Peyer's patch (tissue), 4 donors: ENCODE measurements at regions not wholly inside any gene's neighbourhood (a gene's known extent, or its start where the extent isn't known, plus 50 kb on each side); places are given as distances from the start of the nearest gene placed in this dataset.

Experiments used
- DNase-seq, 3 donors: peaks; one replicate each; pipeline ENCODE4 v3.0.0-alpha.2; 2017 to 2019
- H3K27ac ChIP-seq, 4 donors: fragments of 200-600 bp; sonication (generic); one replicate each; pipeline ENCODE4 v1.5.1; 2016 to 2019
- H3K27me3 ChIP-seq, 2 donors: fragments of 200-600 bp; sonication (generic); one replicate each; pipeline ENCODE4 v1.5.1; 2019
- H3K36me3 ChIP-seq, 3 donors: fragments of 200-600 bp; sonication (generic); one replicate each; pipeline ENCODE4 v1.5.1; 2016 to 2019
- H3K4me1 ChIP-seq, 4 donors: fragments of 200-600 bp; sonication (generic); one replicate each; pipeline ENCODE4 v1.5.1; 2016 to 2019
- H3K4me3 ChIP-seq, 4 donors: fragments of 200-600 bp; sonication (generic); 1 replicate in 3 of 4; 2 replicates in 1 of 4; pipeline ENCODE4 v1.5.1; 2016 to 2019; ENCODE audit warnings: mild to moderate bottlenecking in 1 of 4
- H3K9me3 ChIP-seq, 4 donors: fragments of 200-600 bp; sonication (generic); one replicate each; pipeline ENCODE4 v1.5.1; 2016 to 2019; ENCODE audit warnings: mild to moderate bottlenecking in 1 of 4
- CTCF ChIP-seq, 6 experiments: fragments of 450-650 bp in 4 of 6; fragments of 200-600 bp in 2 of 6; sonication (generic) in 1 of 6; IDR thresholded peaks; one replicate each; pipeline ENCODE4 v1.5.1; 2017 to 2019; ENCODE audit warnings: antibody characterized with exemption in 6 of 6, mild to moderate bottlenecking in 3 of 6, moderate library complexity in 1 of 6
- POLR2A ChIP-seq, 2 donors: fragments of 450-650 bp; IDR thresholded peaks; one replicate each; pipeline ENCODE4 v1.5.1; 2017; ENCODE audit warnings: antibody characterized with exemption in 2 of 2, mild to moderate bottlenecking in 2 of 2, moderate library complexity in 2 of 2

GRCh38 chr3:56962922-56963321 lies 97.5 kb upstream of the SPATA12 start:
- Histone ChIP-seq H3K27ac (no peak overlapping the region), H3K4me1 (no peaks in the 10 kb centered on the region), H3K9me3 (no peaks in the 10 kb centered on the region), H3K36me3 (no peaks in the 10 kb centered on the region), H3K27me3 (no peaks in the 10 kb centered on the region), H3K4me3 (no peak overlapping the region)
- no peak for DNase-seq
- no peak for TF ChIP-seq CTCF (IDR thresholded peaks at IDR 0.05)
- TF ChIP-seq POLR2A (IDR thresholded peaks at IDR 0.05): no peak

GRCh38 chr3:56962206-56962605 lies 98.3 kb upstream of the SPATA12 start:
- Histone ChIP-seq H3K27me3 (no peaks in the 10 kb centered on the region), H3K36me3 (no peaks in the 10 kb centered on the region), H3K9me3 (no peaks in the 10 kb centered on the region), H3K27ac (no peak overlapping the region), H3K4me3 (no peak overlapping the region), H3K4me1 (no peaks in the 10 kb centered on the region)
- no peak for DNase-seq
- TF ChIP-seq POLR2A (IDR thresholded peaks at IDR 0.05) (no peak), CTCF (IDR thresholded peaks at IDR 0.05) (no peak)

- Histone ChIP-seq H3K36me3 (no peaks in the 10 kb centered on the region), H3K4me3 (no peak overlapping the region), H3K27me3 (no peaks in the 10 kb centered on the region), H3K27ac (no peak overlapping the region), H3K9me3 (no peaks in the 10 kb centered on the region), H3K4me1 (no peaks in the 10 kb centered on the region)
- no peak for DNase-seq
- no peak for TF ChIP-seq CTCF (IDR thresholded peaks at IDR 0.05)
- TF ChIP-seq POLR2A (IDR thresholded peaks at IDR 0.05): no peak
Observed at GRCh38 chr3:56960234-56960917, 100.1 kb upstream of the SPATA12 start.

- no peak overlapping the region for H3K4me3 ChIP-seq
- H3K36me3 ChIP-seq: no peaks in the 10 kb centered on the region
- H3K27ac ChIP-seq: no peak overlapping the region
- no peaks in the 10 kb centered on the region for H3K4me1 ChIP-seq
- DNase-seq: no peak
- H3K9me3 ChIP-seq: no peaks in the 10 kb centered on the region
- no peaks in the 10 kb centered on the region for H3K27me3 ChIP-seq
- TF ChIP-seq POLR2A (IDR thresholded peaks at IDR 0.05) (no peak), CTCF (IDR thresholded peaks at IDR 0.05) (no peak)
Observed at GRCh38 chr3:56958879-56959278, 101.6 kb upstream of the SPATA12 start.

- no peaks in the 10 kb centered on the region for H3K36me3 ChIP-seq
- TF ChIP-seq POLR2A (IDR thresholded peaks at IDR 0.05): no peak
- no peak for TF ChIP-seq CTCF (IDR thresholded peaks at IDR 0.05)
- no peak for DNase-seq
Observed at GRCh38 chr3:56957522-56957921, 102.9 kb upstream of the SPATA12 start.

GRCh38 chr3:56956906-56957305 lies 103.6 kb upstream of the SPATA12 start:
- Histone ChIP-seq H3K4me1 (no peaks in the 10 kb centered on the region), H3K36me3 (no peaks in the 10 kb centered on the region), H3K4me3 (no peak overlapping the region), H3K9me3 (no peaks in the 10 kb centered on the region), H3K27me3 (no peaks in the 10 kb centered on the region), H3K27ac (no peak overlapping the region)
- DNase-seq: no peak
- no peak for TF ChIP-seq CTCF (IDR thresholded peaks at IDR 0.05)
- TF ChIP-seq POLR2A (IDR thresholded peaks at IDR 0.05): no peak

More at GRCh38 chr3:56957522-56957921, 102.9 kb upstream of the SPATA12 start:
- Histone ChIP-seq H3K4me1 (no peaks in the 10 kb centered on the region), H3K9me3 (no peaks in the 10 kb centered on the region), H3K27me3 (no peaks in the 10 kb centered on the region), H3K27ac (no peak overlapping the region), H3K4me3 (no peak overlapping the region)
